ENCODE measurements at regions not wholly inside any gene's neighbourhood (a gene's known extent, or its start where the extent isn't known, plus 50 kb on each side); places are given as distances from the start of the nearest gene placed in this dataset.

GRCh38 chr11:31883435-31883834, 72.3 kb upstream of the PAX6 start:
- no peak for TF ChIP-seq POLR2A (IDR thresholded peaks at IDR 0.05)
- TF ChIP-seq CTCF (IDR thresholded peaks at IDR 0.05), result no peak
- no peak for TF ChIP-seq POLR2AphosphoS5 (IDR thresholded peaks at IDR 0.05)
